Caco-2 (cell line): ENCODE measurements at regions not wholly inside any gene's neighbourhood (a gene's known extent, or its start where the extent isn't known, plus 50 kb on each side); places are given as distances from the start of the nearest gene placed in this dataset.
"Not testable (repeated sequence)": the region's sequence is repeated elsewhere in the genome, so short reads cannot be mapped to it uniquely, and the experiment has no call there.

Experiments used
- BruUV-seq: library from RNA; stranded (reverse); fragments of 400-500 nt; replicated peaks from 2 replicates; lab custom pipeline; 2021; lab: Mats Ljungman, UMichigan
- CTCF ChIA-PET: fragments of 300-600 bp; sonication (Branson Sonifier 250); formaldehyde crosslinking; loops from one replicate; lab custom pipeline; 2022; ENCODE audit warnings: antibody characterized with exemption; lab: Charles Lee
- POLR2A ChIA-PET: fragments of 300-600 bp; sonication (Branson Sonifier 250); formaldehyde crosslinking; loops from one replicate; lab custom pipeline; 2022; ENCODE audit warnings: antibody characterized with exemption; lab: Charles Lee
- DNase-seq, 2 experiments: peaks; one replicate each; pipeline versions ENCODE4 v3.0.0 to v3.0.0-alpha.2; 2020 to 2022
- H3K27me3 ChIP-seq: replicated peaks from 2 replicates; pipeline ENCODE4 v1.6.0; 2011; ENCODE audit warnings: low read length; ENCODE audit not compliant: control insufficient read depth, insufficient read depth
- H3K36me3 ChIP-seq: 2 replicates; pipeline ENCODE4 v1.5.1; 2011; ENCODE audit warnings: low read length; ENCODE audit not compliant: control insufficient read depth, insufficient read depth
- H3K4me1 ChIP-seq: fragments of 250-450 bp; sonication (Bioruptor Pico); 2 replicates; pipeline ENCODE4 v1.5.1; 2020; ENCODE audit warnings: mild to moderate bottlenecking
- H3K4me3 ChIP-seq: 2 replicates; pipeline ENCODE4 v1.5.1; 2011; ENCODE audit warnings: low read depth, mild to moderate bottlenecking, control low read depth, low read length
- H3K9me3 ChIP-seq: fragments of 250-450 bp; sonication (Bioruptor Pico); 2 replicates; pipeline ENCODE4 v1.5.1; 2020; ENCODE audit warnings: mild to moderate bottlenecking, moderate library complexity
- H3K27ac Mint-ChIP-seq: one replicate; pipeline ENCODE4 v1.8.0; 2022; ENCODE audit warnings: mixed read lengths; ENCODE audit not compliant: unreplicated experiment
- H3K27me3 Mint-ChIP-seq: one replicate; pipeline ENCODE4 v1.8.0; 2022; ENCODE audit warnings: mixed read lengths; ENCODE audit not compliant: insufficient read depth, unreplicated experiment
- H3K36me3 Mint-ChIP-seq: one replicate; pipeline ENCODE4 v1.8.0; 2022; ENCODE audit warnings: mild to moderate bottlenecking, mixed read lengths; ENCODE audit not compliant: insufficient read depth, unreplicated experiment
- H3K4me1 Mint-ChIP-seq: one replicate; pipeline ENCODE4 v1.8.0; 2022; ENCODE audit warnings: low read depth, mixed read lengths; ENCODE audit not compliant: unreplicated experiment
- H3K4me3 Mint-ChIP-seq: one replicate; pipeline ENCODE4 v1.8.0; 2022; ENCODE audit warnings: mild to moderate bottlenecking, moderate library complexity, mixed read lengths; ENCODE audit not compliant: unreplicated experiment
- H3K9me3 Mint-ChIP-seq: one replicate; pipeline ENCODE4 v1.8.0; 2022; ENCODE audit warnings: mixed read lengths; ENCODE audit not compliant: unreplicated experiment
- intact Hi-C: fragments of 100-400 bp; cut with micrococcal nuclease; formaldehyde crosslinking; loops from one replicate; pipeline ENCODE4 v1.10.0; 2022; ENCODE audit not compliant: unreplicated experiment
- TF ChIP-seq, protein P1 (sequence below), 2 experiments: fragments of 200-600 bp in 1 of 2; IDR thresholded peaks; 1 replicate in 1 of 2; 2 replicates in 1 of 2; pipeline versions ENCODE4 v1.5.1 to v1.8.0; 2011 to 2022; ENCODE audit warnings: antibody characterized with exemption in 1 of 2, control low read depth in 1 of 2, inconsistent platforms in 1 of 2, low read depth in 1 of 2, low read length in 1 of 2, mild to moderate bottlenecking in 1 of 2, moderate library complexity in 1 of 2; ENCODE audit not compliant: insufficient read depth in 1 of 2, severe bottlenecking in 1 of 2, unreplicated experiment in 1 of 2

DNA sequence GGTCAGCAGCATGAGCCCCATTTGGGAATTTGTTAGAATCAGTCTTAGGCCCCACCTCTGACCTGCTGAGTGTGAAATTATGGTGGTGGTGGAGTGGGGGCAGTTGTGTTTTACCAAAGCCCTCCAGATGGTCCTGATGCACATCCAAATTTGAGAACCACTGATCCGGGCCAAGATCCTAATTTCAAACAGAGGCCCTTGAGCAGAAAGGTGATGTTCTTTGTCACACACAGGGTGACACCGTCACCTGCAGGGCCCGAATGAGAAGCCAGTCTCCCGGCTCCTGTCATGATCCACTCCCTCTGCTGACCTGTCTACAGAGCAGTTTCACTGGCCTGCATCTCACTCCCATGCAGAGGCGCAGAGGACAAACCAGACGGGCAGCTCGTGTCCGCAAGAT lies 129.9 kb downstream of the TRIM43 start:
- Mint-ChIP-seq H3K4me1 (no peaks in the 10 kb centered on the region), H3K27ac (no peak overlapping the region), H3K4me3 (no peak overlapping the region), H3K36me3 (no peaks in the 10 kb centered on the region), H3K9me3 (no peaks in the 10 kb centered on the region), H3K27me3 (peaks cover 1% of the 10 kb centered on the region)
- Histone ChIP-seq H3K4me1 (no peaks in the 10 kb centered on the region), H3K9me3 (no peaks in the 10 kb centered on the region), H3K27me3 (no peaks in the 10 kb centered on the region), H3K4me3 (no peak overlapping the region), H3K36me3 (no peaks in the 10 kb centered on the region)
- intact Hi-C loops = no loop called here
- DNase-seq = no peak
- ChIA-PET POLR2A (no interaction called here), CTCF (no interaction called here)
- TF ChIP-seq, protein P1, sequence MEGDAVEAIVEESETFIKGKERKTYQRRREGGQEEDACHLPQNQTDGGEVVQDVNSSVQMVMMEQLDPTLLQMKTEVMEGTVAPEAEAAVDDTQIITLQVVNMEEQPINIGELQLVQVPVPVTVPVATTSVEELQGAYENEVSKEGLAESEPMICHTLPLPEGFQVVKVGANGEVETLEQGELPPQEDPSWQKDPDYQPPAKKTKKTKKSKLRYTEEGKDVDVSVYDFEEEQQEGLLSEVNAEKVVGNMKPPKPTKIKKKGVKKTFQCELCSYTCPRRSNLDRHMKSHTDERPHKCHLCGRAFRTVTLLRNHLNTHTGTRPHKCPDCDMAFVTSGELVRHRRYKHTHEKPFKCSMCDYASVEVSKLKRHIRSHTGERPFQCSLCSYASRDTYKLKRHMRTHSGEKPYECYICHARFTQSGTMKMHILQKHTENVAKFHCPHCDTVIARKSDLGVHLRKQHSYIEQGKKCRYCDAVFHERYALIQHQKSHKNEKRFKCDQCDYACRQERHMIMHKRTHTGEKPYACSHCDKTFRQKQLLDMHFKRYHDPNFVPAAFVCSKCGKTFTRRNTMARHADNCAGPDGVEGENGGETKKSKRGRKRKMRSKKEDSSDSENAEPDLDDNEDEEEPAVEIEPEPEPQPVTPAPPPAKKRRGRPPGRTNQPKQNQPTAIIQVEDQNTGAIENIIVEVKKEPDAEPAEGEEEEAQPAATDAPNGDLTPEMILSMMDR (IDR thresholded peaks at IDR 0.05; ENCODE audit: insufficient read depth in 1 of 2, low read depth in 1 of 2, low read length in 1 of 2, severe bottlenecking in 1 of 2, unreplicated experiment in 1 of 2) = no peak
- no TSS peak for BruUV-seq

DNA sequence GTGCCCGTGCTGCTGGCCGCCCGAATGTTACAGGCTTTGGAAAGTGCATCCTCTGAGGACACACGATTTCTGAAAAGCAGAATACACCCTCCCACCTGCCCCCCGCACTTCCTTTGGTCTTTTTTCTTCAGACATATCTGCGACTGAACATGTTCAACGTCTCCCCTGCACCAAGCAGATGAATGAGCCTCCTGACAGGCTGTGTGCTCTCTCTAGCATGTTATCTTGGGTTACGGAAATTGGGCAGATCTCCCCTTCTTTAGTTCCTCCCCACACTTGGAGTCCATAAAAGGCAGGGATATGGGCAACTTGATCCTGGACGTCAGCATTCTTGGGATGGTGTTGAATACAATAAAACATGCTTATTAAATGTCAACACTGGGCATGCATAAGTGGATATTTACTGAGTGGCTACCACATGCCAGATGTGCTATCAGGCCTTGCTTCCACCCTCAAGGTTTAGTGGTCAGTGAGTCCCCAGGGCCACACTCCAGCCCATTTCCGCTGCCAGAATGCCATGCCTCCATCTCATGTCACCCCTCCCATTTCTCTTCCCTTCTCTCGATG lies 130.4 kb downstream of the TRIM43 start:
- Histone ChIP-seq H3K27me3 (no peaks in the 10 kb centered on the region), H3K4me3 (no peak overlapping the region), H3K4me1 (no peaks in the 10 kb centered on the region), H3K36me3 (no peaks in the 10 kb centered on the region), H3K9me3 (no peaks in the 10 kb centered on the region)
- POLR2A ChIA-PET = no interaction called here
- H3K4me3 Mint-ChIP-seq = no peak overlapping the region
- H3K27ac Mint-ChIP-seq = no peak overlapping the region
- H3K27me3 Mint-ChIP-seq = peaks cover 3% of the 10 kb centered on the region
- no peaks in the 10 kb centered on the region for H3K36me3 Mint-ChIP-seq
- no peaks in the 10 kb centered on the region for H3K4me1 Mint-ChIP-seq
- intact Hi-C loops = no loop called here
- CTCF ChIA-PET = no interaction called here
- TF ChIP-seq, protein P1 (IDR thresholded peaks at IDR 0.05; ENCODE audit: insufficient read depth in 1 of 2, low read depth in 1 of 2, low read length in 1 of 2, severe bottlenecking in 1 of 2, unreplicated experiment in 1 of 2) = no peak
- H3K9me3 Mint-ChIP-seq = no peaks in the 10 kb centered on the region
- no TSS peak for BruUV-seq
- DNase-seq = no peak

DNA sequence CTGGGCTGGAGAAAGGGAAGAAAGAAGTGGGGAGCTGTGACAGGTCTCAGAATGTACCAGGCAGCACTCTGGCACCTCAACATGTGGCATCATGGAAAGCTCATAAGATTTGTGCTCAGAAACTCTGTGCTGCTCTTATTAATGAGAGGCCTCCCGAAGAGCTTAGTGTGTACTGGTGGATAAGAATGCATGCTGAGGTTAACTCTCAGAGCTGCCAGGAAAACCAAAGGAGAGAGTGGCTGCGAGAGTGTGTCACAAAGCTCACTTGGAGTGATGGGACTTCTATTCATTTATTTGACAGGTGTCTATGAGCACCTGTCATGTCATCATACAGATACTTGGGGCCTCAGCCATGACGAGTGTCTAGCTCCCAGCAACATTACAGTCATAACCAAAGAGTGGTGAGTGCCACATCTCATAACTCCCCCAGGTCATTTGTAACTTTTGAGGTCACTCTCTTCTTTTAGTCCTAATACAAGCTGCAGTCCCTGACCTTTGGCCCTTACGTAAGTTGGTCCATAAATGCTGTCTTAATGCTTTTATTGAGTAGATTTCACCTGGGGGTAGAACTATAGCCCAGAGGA lies 131.9 kb downstream of the TRIM43 start:
- H3K9me3 ChIP-seq, H3K36me3 ChIP-seq, H3K4me3 Mint-ChIP-seq, intact Hi-C loops, H3K4me3 ChIP-seq, BruUV-seq, H3K4me1 Mint-ChIP-seq, POLR2A ChIA-PET, DNase-seq, CTCF ChIA-PET, H3K27ac Mint-ChIP-seq, H3K9me3 Mint-ChIP-seq, H3K4me1 ChIP-seq, H3K27me3 Mint-ChIP-seq, H3K27me3 ChIP-seq, H3K36me3 Mint-ChIP-seq: not testable (repeated sequence)

DNA sequence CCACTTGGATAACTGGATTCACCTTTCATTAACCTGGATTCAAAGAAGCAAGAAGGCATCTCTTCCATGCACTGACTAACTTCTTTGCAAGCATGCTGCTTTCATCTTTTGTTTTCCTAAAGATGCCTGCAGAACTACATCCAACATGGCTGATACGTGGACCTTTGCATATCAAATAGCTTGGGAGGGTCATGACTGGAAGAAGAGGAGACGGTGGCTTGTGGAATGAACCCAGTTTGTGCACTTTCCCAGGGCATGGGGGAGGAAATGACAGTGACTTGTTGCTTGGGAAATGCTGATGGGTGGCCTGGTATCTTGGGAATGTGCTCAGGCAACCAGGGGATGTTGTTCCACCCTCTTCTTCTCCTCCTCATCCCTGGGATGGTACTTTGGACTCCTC lies 133.4 kb downstream of the TRIM43 start:
- H3K4me1 Mint-ChIP-seq, POLR2A ChIA-PET, H3K4me3 ChIP-seq, H3K36me3 Mint-ChIP-seq, intact Hi-C loops, H3K4me1 ChIP-seq, H3K9me3 ChIP-seq, H3K27ac Mint-ChIP-seq, H3K4me3 Mint-ChIP-seq, CTCF ChIA-PET, H3K9me3 Mint-ChIP-seq, H3K36me3 ChIP-seq, BruUV-seq, H3K27me3 Mint-ChIP-seq, DNase-seq, H3K27me3 ChIP-seq: not testable (repeated sequence)

DNA sequence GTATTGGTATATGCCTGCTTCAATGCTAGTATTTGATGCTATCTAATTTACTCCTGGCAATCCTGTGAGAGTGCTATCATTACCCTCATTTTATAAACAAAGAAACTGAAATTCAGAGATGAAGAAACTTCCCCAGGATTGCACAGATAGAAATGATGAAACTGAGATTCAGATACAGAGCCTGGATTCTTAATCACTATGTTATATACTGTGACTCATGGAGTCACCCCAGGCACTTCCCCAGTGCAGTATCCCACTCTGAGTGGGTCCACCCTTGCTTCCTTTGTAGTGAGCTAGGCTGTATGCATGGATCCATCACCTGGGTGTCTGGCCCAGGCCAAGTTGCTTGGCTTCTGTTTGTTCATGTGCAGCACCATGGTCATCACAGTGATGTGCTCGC lies 133.9 kb downstream of the TRIM43 start:
- intact Hi-C loops, H3K27ac Mint-ChIP-seq, H3K4me1 ChIP-seq, POLR2A ChIA-PET, H3K4me1 Mint-ChIP-seq, DNase-seq, H3K4me3 ChIP-seq, H3K9me3 Mint-ChIP-seq, H3K9me3 ChIP-seq, H3K36me3 ChIP-seq, H3K27me3 ChIP-seq, CTCF ChIA-PET, H3K4me3 Mint-ChIP-seq, H3K36me3 Mint-ChIP-seq, H3K27me3 Mint-ChIP-seq, BruUV-seq: not testable (repeated sequence)

DNA sequence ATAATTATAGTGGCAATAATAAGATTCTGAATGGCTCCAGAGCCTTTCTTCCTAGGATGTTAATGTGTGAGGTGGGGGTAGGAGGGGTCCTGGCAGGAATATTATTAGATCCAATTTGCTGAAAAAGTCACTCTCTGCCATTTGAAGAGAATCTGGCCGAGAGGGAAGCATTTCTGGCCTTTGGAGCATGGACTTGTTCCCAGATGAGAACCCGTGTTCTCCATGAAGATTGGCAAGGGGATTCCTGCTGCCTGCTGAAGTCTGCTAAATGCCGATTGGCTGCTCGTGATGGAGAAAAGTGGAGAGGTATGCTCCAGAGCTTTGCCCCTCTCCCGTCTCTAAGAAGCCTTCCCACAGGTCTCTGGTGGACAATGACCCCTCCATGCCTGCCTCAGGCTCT lies 135.6 kb downstream of the TRIM43 start:
- H3K36me3 ChIP-seq, CTCF ChIA-PET, H3K36me3 Mint-ChIP-seq, POLR2A ChIA-PET, DNase-seq, H3K27ac Mint-ChIP-seq, H3K4me3 ChIP-seq, H3K27me3 Mint-ChIP-seq, H3K4me1 Mint-ChIP-seq, H3K4me3 Mint-ChIP-seq, H3K9me3 Mint-ChIP-seq, H3K27me3 ChIP-seq, BruUV-seq, H3K9me3 ChIP-seq, intact Hi-C loops, H3K4me1 ChIP-seq: not testable (repeated sequence)
